Lower leg skin (tissue), 4 donors: ENCODE measurements at regions not wholly inside any gene's neighbourhood (a gene's known extent, or its start where the extent isn't known, plus 50 kb on each side); places are given as distances from the start of the nearest gene placed in this dataset.

Experiments
- DNase-seq, 2 donors: peaks; one replicate each; pipeline ENCODE4 v3.0.0-alpha.2; 2019; ENCODE audit warnings: low spot score in 2 of 2
- H3K4me3 ChIP-seq: fragments of 200-600 bp; sonication (generic); 2 replicates; pipeline ENCODE4 v1.5.1; 2017; ENCODE audit warnings: mild to moderate bottlenecking, low read depth; ENCODE audit not compliant: poor library complexity, severe bottlenecking
- POLR2A ChIP-seq, 2 donors: fragments of 450-650 bp; IDR thresholded peaks; one replicate each; pipeline ENCODE4 v1.6.1; 2016 to 2017; ENCODE audit warnings: antibody characterized with exemption in 2 of 2, mild to moderate bottlenecking in 1 of 2, moderate library complexity in 1 of 2
- WGBS, 2 donors: methylation state at CpG; one replicate each; pipeline ENCODE4 v1.1.5; 2018; 5-methylcytosine and 5-hydroxymethylcytosine counted together
- intact Hi-C: fragments of 100-400 bp; cut with DNase I; formaldehyde crosslinking; loops from one replicate; pipeline ENCODE4 v1.15.0; 2023; ENCODE audit warnings: low total_unique reads
- TF ChIP-seq, protein P1 (sequence below), 3 donors: fragments of 450-650 bp; IDR thresholded peaks; one replicate each; pipeline ENCODE4 v1.5.1; 2016; ENCODE audit warnings: antibody characterized with exemption in 3 of 3, mild to moderate bottlenecking in 3 of 3, moderate library complexity in 2 of 3

DNA sequence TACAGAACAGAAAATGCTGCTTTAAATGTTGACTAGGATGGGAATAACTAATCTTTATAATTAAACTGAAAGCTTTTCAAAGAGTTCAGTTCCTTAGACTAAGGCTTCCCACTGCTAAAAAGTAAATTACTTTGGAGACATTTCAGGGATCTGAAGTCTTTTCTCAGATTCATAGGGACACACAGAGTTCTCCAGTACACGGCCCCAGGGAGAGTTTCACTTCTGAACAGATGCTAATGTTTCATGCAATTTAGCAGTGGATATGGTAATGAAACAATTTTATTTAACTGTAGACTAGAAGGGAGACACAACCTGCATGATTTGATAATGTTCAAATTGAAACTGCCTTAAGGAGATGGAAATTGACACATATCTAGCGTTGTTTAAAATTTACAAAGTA lies 1282.6 kb downstream of the NCAM2 start:
- WGBS, 2 donors: 49 to 50% methylated on average over 2 of the region's 2 CpGs
- H3K4me3 ChIP-seq: no peak overlapping the region
- TF ChIP-seq, protein P1, sequence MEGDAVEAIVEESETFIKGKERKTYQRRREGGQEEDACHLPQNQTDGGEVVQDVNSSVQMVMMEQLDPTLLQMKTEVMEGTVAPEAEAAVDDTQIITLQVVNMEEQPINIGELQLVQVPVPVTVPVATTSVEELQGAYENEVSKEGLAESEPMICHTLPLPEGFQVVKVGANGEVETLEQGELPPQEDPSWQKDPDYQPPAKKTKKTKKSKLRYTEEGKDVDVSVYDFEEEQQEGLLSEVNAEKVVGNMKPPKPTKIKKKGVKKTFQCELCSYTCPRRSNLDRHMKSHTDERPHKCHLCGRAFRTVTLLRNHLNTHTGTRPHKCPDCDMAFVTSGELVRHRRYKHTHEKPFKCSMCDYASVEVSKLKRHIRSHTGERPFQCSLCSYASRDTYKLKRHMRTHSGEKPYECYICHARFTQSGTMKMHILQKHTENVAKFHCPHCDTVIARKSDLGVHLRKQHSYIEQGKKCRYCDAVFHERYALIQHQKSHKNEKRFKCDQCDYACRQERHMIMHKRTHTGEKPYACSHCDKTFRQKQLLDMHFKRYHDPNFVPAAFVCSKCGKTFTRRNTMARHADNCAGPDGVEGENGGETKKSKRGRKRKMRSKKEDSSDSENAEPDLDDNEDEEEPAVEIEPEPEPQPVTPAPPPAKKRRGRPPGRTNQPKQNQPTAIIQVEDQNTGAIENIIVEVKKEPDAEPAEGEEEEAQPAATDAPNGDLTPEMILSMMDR (IDR thresholded peaks at IDR 0.05): no peak
- TF ChIP-seq POLR2A (IDR thresholded peaks at IDR 0.05): no peak
- intact Hi-C loops: no loop called here
- no peak for DNase-seq

DNA sequence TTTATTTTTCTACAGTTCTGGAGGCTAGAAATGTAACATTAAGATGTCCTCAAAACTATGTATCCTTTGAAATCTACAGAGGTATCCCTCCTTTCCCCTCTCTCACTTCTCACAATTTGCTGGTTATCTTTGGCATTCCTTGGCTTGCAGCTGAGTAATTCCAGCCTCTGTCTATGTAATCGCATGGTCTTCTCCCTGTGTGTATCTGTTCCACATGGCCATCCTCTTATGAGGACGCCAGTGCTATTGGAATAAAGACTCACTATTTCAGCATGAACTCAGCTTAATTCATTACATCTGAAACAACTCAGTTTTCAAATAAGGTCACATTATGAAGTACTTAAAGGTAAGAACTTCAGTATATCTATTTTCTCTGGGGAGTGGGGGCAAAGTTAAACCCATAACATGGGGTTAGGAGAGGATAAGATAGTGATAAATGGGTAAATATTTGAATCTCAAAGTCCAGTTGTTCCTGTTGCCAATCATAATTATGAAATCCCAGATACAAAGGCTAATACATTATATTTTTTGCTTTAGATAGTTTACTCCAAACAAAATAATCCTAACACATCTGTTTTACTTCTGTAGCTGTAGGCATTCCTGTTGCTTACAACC lies 1290.8 kb downstream of the NCAM2 start:
- 84 to 88% methylated on average over 2 of the region's 2 CpGs for WGBS, 2 donors
- intact Hi-C loops: no loop called here
- DNase-seq: no peak
- no peak for TF ChIP-seq POLR2A (IDR thresholded peaks at IDR 0.05)
- H3K4me3 ChIP-seq: no peak overlapping the region

DNA sequence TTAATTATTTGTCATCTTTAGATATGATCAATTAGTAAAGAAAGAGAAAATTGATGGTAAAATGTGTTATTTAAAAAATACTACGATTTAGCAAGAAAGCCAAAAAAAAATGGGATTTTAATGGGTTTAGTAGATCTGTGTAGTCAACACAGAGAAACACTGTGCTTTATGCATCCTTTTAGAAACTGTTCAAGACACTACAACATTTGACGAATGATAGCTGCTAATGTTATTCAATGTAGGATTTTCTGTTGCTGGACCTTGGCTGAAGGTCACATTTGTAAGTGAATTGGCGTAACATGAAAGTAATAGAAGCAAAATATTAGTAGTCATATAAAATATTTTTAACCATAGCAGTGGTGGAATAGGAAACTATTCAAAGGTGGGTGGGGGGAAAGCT lies 1293.9 kb downstream of the NCAM2 start:
- 88 to 96% methylated on average over 3 of the region's 3 CpGs for WGBS, 2 donors
- DNase-seq: no peak
- intact Hi-C loops: no loop called here
- TF ChIP-seq POLR2A (IDR thresholded peaks at IDR 0.05): no peak
- TF ChIP-seq, protein P1 (IDR thresholded peaks at IDR 0.05): no peak
- H3K4me3 ChIP-seq: no peak overlapping the region

DNA sequence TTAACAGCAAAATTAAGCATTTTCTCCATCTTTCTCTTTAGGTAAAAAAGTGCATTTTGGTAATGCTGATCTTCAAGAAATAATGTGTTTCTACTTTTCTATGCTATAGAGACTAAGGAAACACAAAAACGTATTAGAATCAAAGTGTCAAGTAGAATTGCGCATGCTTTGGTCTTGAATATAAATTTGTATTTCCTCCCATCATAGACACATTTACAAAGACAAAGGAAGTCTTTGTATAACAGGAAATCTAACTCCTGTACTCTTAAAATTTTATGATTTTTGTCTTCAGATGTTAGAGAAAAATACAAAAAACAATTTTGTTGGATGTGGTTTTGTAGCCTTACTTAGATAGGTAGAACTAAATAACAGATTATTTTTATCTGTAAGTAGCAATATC lies 1299.4 kb downstream of the NCAM2 start:
- no peak overlapping the region for H3K4me3 ChIP-seq
- no peak for DNase-seq
- intact Hi-C loops: no loop called here
- 65 to 73% methylated on average over 2 of the region's 2 CpGs for WGBS, 2 donors
- no peak for TF ChIP-seq POLR2A (IDR thresholded peaks at IDR 0.05)
- TF ChIP-seq, protein P1 (IDR thresholded peaks at IDR 0.05): no peak

DNA sequence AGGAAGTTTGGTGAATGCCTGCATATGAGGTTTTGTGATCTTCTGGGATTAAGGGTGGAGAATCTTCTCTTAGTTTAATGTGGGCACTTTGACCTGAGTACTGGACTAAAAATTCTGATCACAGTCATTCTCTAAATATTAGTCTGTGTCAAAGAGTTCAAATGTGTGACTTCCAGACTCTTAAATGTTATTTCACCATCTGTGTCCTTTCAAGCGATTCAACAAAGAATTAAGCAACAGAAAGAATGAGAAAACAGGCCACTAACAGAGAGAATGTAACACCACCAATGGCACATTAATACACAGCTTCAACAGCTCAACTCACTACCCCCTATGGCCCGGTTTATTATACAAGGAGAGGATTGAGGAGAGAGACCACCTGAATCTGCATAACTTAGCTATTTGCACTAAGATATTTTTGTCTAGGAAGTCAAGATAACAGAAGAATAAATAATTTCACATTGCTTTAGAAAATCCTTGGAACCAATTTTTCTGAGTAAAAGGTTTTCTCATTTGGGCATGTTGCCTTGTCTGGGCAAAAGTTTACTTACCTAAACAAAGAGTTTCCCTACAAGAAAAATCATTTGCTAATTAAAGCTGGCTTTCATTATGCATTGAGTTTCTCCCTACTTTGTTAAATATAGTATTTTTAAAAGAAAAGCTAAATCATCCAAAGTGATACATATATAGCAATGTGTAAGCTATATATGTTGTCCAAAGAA lies 1313.7 kb downstream of the NCAM2 start:
- TF ChIP-seq, protein P1 (IDR thresholded peaks at IDR 0.05): no peak
- no peak for TF ChIP-seq POLR2A (IDR thresholded peaks at IDR 0.05)
- DNase-seq: no peak
- intact Hi-C loops: no loop called here
- H3K4me3 ChIP-seq: no peak overlapping the region
- 81 to 84% methylated on average over 2 of the region's 2 CpGs for WGBS, 2 donors

DNA sequence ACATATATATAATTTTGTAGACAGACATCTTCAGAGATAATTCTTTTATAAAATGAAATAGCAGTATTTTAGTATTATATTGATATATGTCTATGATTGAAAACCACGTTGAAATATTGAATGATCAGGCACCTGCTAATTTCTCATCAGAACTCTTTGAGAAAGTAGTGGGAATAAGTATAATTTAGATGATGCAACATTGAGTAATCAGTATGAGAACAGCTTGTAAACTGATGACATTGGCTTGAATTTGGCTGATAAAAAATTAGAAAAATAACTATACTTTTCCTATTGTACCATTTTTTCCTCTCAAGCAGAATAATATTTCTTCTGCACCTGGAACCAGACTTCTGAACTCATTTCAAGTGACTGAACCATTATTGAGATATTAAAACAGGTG lies 1316.8 kb downstream of the NCAM2 start:
- intact Hi-C loops: no loop called here
- WGBS, 2 donors: 70 to 76% methylated on average over 1 of the region's 1 CpG
- TF ChIP-seq, protein P1 (IDR thresholded peaks at IDR 0.05): no peak
- TF ChIP-seq POLR2A (IDR thresholded peaks at IDR 0.05): no peak
- no peak for DNase-seq
- H3K4me3 ChIP-seq: no peak overlapping the region
